ENCODE measurements at regions not wholly inside any gene's neighbourhood (a gene's known extent, or its start where the extent isn't known, plus 50 kb on each side); places are given as distances from the start of the nearest gene placed in this dataset.
"Not testable (repeated sequence)": the region's sequence is repeated elsewhere in the genome, so short reads cannot be mapped to it uniquely, and the experiment has no call there.

- TF ChIP-seq, protein P1, sequence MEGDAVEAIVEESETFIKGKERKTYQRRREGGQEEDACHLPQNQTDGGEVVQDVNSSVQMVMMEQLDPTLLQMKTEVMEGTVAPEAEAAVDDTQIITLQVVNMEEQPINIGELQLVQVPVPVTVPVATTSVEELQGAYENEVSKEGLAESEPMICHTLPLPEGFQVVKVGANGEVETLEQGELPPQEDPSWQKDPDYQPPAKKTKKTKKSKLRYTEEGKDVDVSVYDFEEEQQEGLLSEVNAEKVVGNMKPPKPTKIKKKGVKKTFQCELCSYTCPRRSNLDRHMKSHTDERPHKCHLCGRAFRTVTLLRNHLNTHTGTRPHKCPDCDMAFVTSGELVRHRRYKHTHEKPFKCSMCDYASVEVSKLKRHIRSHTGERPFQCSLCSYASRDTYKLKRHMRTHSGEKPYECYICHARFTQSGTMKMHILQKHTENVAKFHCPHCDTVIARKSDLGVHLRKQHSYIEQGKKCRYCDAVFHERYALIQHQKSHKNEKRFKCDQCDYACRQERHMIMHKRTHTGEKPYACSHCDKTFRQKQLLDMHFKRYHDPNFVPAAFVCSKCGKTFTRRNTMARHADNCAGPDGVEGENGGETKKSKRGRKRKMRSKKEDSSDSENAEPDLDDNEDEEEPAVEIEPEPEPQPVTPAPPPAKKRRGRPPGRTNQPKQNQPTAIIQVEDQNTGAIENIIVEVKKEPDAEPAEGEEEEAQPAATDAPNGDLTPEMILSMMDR (IDR thresholded peaks at IDR 0.05; ENCODE audit: extremely low read depth, insufficient read depth, missing control alignments) = no peak
- in situ Hi-C loops (cut with MboI; ENCODE audit: low pct_unique_long_range_greater_than_20kb, low sequenced_read_pairs, unreplicated experiment) = no loop called here
- no peak for DNase-seq (ENCODE audit: low spot score)
Measured at GRCh38 chr9:100731557-100731956, 153.7 kb downstream of the CAVIN4 start.

DNA sequence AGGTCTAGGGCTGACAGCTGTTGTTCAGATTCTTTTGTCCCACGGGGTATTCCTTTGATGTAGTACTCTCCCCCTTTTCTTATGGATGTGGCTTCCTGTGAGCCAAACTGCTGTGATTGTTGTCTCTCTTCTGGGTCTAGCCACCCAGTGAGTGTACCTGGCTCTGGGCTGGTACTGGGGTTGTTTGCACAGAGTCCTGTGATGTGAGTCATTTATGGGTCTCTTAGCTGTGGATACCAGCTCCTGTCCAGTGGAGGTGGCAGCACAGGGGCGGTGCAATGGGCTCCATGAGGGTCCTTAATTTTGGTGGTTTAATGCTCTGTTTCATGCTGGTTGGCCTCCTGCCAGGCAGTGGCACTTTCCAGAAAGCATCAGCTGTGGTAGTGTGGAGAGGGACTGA is 161.3 kb downstream of the CAVIN4 start:
- TF ChIP-seq, protein P1 (IDR thresholded peaks at IDR 0.05; ENCODE audit: extremely low read depth, insufficient read depth, missing control alignments) = no peak
- no peak for DNase-seq (ENCODE audit: low spot score)
- in situ Hi-C loops (cut with MboI; ENCODE audit: low pct_unique_long_range_greater_than_20kb, low sequenced_read_pairs, unreplicated experiment) = no loop called here

GRCh38 chr9:100739666-100740065 is 161.8 kb downstream of the CAVIN4 start:
- in situ Hi-C loops (cut with MboI; ENCODE audit: low pct_unique_long_range_greater_than_20kb, low sequenced_read_pairs, unreplicated experiment) = no loop called here
- DNase-seq (ENCODE audit: low spot score) = no peak
- TF ChIP-seq, protein P1 (IDR thresholded peaks at IDR 0.05; ENCODE audit: extremely low read depth, insufficient read depth, missing control alignments) = no peak

DNA sequence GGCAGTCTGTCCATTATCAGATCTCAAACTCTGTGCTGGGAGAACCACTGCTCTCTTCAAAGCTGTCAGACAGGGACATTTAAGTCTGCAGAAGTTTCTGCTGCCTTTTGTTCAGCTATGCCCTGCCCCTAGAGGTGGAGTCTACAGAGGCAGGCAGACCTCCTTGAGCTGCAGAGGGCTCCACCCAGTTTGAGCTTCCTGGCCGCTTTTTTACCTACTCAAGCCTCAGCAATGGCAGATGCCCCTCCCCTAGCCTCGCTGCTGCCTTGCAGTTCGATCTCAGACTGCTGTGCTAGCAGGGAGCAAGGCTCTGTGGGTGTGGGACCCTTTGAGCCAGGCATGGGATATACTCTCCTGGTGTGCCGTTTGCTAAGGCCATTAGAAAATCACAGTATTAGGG is 171.1 kb downstream of the CAVIN4 start:
- DNase-seq (ENCODE audit: low spot score); in situ Hi-C loops (cut with MboI; ENCODE audit: low pct_unique_long_range_greater_than_20kb, low sequenced_read_pairs, unreplicated experiment): not testable (repeated sequence)

DNA sequence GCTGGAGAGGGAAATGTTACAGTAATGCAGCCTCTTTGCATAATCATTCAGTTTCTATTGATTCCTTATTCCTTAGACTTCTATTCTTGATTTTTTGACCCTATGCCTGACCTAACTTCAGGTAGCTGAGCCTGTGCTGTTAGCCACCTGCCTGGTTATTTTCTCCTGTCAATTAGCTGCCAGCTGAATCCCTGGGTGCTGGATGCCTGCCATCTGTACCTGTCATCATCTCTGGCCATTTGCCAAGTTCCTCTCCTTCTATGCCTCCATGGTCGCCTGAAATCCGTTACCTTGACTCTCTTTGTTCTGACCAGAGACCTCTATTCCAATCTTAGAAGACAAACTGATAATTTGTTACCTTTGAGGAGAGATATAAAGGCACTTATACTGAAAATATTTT is 178.3 kb downstream of the CAVIN4 start:
- in situ Hi-C loops (cut with MboI; ENCODE audit: low pct_unique_long_range_greater_than_20kb, low sequenced_read_pairs, unreplicated experiment) = no loop called here
- TF ChIP-seq, protein P1 (IDR thresholded peaks at IDR 0.05; ENCODE audit: extremely low read depth, insufficient read depth, missing control alignments) = no peak
- no peak for DNase-seq (ENCODE audit: low spot score)

DNA sequence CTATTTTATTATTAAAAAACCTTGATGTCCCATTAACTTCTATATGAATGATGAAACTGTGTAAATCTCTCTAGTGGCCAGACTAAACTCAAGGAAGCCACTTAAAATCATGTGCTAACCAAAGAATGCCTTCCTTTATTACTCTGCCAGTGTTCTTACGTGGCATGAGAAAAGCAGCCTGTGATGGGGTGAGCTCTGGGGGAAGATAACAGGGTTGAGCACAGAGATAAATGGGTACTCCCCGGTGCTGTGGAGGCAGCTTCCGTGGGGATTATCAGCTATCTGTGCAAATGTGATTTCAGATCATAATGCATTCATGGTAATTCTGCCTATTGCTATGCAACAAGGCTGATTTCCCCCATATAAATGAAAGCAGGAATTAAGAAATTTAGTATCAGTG is 181.3 kb downstream of the CAVIN4 start:
- DNase-seq (ENCODE audit: low spot score) = no peak
- in situ Hi-C loops (cut with MboI; ENCODE audit: low pct_unique_long_range_greater_than_20kb, low sequenced_read_pairs, unreplicated experiment) = no loop called here
- TF ChIP-seq, protein P1 (IDR thresholded peaks at IDR 0.05; ENCODE audit: extremely low read depth, insufficient read depth, missing control alignments) = no peak

DNA sequence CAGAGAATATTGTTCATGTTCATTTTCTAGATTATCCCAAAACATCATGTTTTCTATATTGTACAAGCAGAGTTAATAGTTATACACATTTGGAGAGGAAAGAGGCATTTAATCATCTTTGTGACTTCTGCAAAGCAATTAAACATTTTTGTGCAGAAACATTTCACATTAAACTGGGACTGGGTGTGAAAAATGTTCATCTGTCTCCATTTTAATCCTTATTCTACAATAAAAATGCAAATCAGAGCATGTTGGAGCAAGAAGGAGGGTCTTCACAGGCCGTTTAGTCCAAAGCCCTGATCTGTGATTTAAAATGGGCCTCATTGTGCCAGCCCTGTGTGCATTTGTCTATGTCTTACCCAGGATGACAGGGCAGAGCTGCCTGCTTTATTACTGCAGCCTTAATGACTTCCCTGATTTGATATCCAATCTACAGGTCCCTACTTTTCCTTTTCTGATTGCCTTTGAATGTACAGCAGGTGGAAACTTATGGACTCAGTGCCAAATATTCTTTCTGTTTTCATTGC is 183.5 kb downstream of the CAVIN4 start:
- DNase-seq (ENCODE audit: low spot score) = no peak
- TF ChIP-seq, protein P1 (IDR thresholded peaks at IDR 0.05; ENCODE audit: extremely low read depth, insufficient read depth, missing control alignments) = no peak
- in situ Hi-C loops (cut with MboI; ENCODE audit: low pct_unique_long_range_greater_than_20kb, low sequenced_read_pairs, unreplicated experiment) = no loop called here
